Fibroblast of lung (primary cell): ENCODE measurements at regions not wholly inside any gene's neighbourhood (a gene's known extent, or its start where the extent isn't known, plus 50 kb on each side); places are given as distances from the start of the nearest gene placed in this dataset.
A peak's percentile ranks its signal among the peaks of the same experiment; 100 is the strongest.

Source experiments
- DNase-seq, 2 donors: peaks; one replicate each; pipeline versions ENCODE4 v3.0.0 to v3.0.0-alpha.2; 2010; ENCODE audit warnings: low read depth in 2 of 2
- H2AFZ ChIP-seq: 2 replicates; pipeline ENCODE4 v1.5.1; 2012; ENCODE audit warnings: low read length, control low read depth, inconsistent platforms
- H3K27ac ChIP-seq: 2 replicates; pipeline ENCODE4 v1.5.1; 2011; ENCODE audit warnings: low read length, control low read depth; ENCODE audit not compliant: insufficient read depth
- H3K27me3 ChIP-seq: 2 replicates; pipeline ENCODE4 v1.5.1; 2011; ENCODE audit warnings: mild to moderate bottlenecking, low read length; ENCODE audit not compliant: control insufficient read depth, insufficient read depth
- H3K36me3 ChIP-seq: 2 replicates; pipeline ENCODE4 v1.5.1; 2011; ENCODE audit warnings: low read length; ENCODE audit not compliant: control insufficient read depth, insufficient read depth
- H3K4me1 ChIP-seq: 2 replicates; pipeline ENCODE4 v1.5.1; 2011; ENCODE audit warnings: low read length; ENCODE audit not compliant: control insufficient read depth, insufficient read depth; ENCODE audit errors: extremely low read depth
- H3K4me2 ChIP-seq: 2 replicates; pipeline ENCODE4 v1.5.1; 2011; ENCODE audit warnings: low read length, control low read depth; ENCODE audit not compliant: insufficient read depth; ENCODE audit errors: extremely low read depth
- H3K4me3 ChIP-seq, 4 experiments: fragments of 200-600 bp in 1 of 4; sonication (generic) in 1 of 4; replicated peaks in 1 of 4; 2 replicates each; pipeline ENCODE4 v1.5.1; 2011 to 2016; ENCODE audit warnings: low read length in 4 of 4, low read depth in 3 of 4, mild to moderate bottlenecking in 3 of 4, control low read depth in 2 of 4, inconsistent platforms in 1 of 4, mixed read lengths in 1 of 4; ENCODE audit not compliant: insufficient read depth in 1 of 4; ENCODE audit errors: control extremely low read depth in 1 of 4
- H3K79me2 ChIP-seq: 2 replicates; pipeline ENCODE4 v1.5.1; 2012; ENCODE audit warnings: mild to moderate bottlenecking, low read length, inconsistent platforms; ENCODE audit not compliant: control insufficient read depth, insufficient read depth
- H3K9ac ChIP-seq: 2 replicates; pipeline ENCODE4 v1.5.1; 2011; ENCODE audit warnings: mild to moderate bottlenecking, low read length, control low read depth; ENCODE audit not compliant: insufficient read depth
- H3K9me3 ChIP-seq: 2 replicates; pipeline ENCODE4 v1.5.1; 2012; ENCODE audit warnings: low read depth, low read length; ENCODE audit not compliant: control insufficient read depth, insufficient read depth
- H4K20me1 ChIP-seq: 2 replicates; pipeline ENCODE4 v1.5.1; 2011; ENCODE audit warnings: low read length; ENCODE audit not compliant: control insufficient read depth, insufficient read depth; ENCODE audit errors: extremely low read depth
- CTCF ChIP-seq, 2 donors: IDR thresholded peaks in 1 of 2; conservative IDR thresholded peaks in 1 of 2; 1 replicate in 1 of 2; 2 replicates in 1 of 2; pipeline ENCODE4 v1.5.1; 2011 to 2012; ENCODE audit warnings: low read length in 2 of 2, control low read depth in 1 of 2, inconsistent platforms in 1 of 2, low read depth in 1 of 2, mild to moderate bottlenecking in 1 of 2
- EZH2 ChIP-seq: IDR thresholded peaks from 2 replicates; pipeline ENCODE4 v1.5.1; 2012; ENCODE audit warnings: low read length, control low read depth, mild to moderate bottlenecking; ENCODE audit errors: missing control alignments

DNA sequence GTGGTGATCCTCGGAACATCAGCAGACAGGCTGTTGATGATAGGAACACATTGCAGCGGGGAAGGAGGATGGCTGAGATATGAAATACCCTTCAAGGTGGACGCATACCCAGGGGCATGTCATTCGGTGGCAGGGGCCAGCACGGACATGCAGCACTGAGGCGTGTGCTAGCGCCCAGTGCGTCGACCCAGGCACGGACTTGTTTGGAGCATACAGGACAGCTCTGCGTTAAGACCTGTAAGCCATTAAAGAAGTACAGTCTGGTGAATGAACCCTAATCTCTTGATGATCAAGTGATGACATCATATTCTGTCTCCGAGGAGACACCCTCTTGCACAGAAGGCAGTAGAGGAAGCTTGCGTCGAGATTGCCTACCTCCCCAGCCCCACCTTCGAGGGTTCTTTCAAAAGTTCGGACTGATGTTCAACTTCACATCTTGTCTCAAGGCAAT lies 63.6 kb upstream of the KIF26B start:
- H3K9ac ChIP-seq: no peak overlapping the region
- no peaks in the 10 kb centered on the region for H3K27me3 ChIP-seq

GRCh38 chr1:245090491-245091090 lies 64.2 kb upstream of the KIF26B start:
- no peaks in the 10 kb centered on the region for H3K36me3 ChIP-seq
- no peak overlapping the region for H3K4me3 ChIP-seq
- no peaks in the 10 kb centered on the region for H4K20me1 ChIP-seq
- no peak overlapping the region for H3K27ac ChIP-seq
- DNase-seq: peak in 1 of 2 donors; percentile 62
- H2AFZ ChIP-seq: no peak overlapping the region
- H3K4me1 ChIP-seq: peaks cover 16% of the 10 kb centered on the region
- no peaks in the 10 kb centered on the region for H3K79me2 ChIP-seq
- no peak overlapping the region for H3K9ac ChIP-seq
- no peaks in the 10 kb centered on the region for H3K27me3 ChIP-seq
- no peaks in the 10 kb centered on the region for H3K9me3 ChIP-seq
- TF ChIP-seq EZH2 (no peak), CTCF (conservative IDR thresholded peaks at IDR 0.05 in 1 of 2, IDR thresholded peaks at IDR 0.05 in 1 of 2; ENCODE audit: low read depth in 1 of 2, low read length in 2 of 2) (no peak)
- no peak overlapping the region for H3K4me2 ChIP-seq

More for the DNA sequence above, 63.6 kb upstream of the KIF26B start:
- no peaks in the 10 kb centered on the region for H4K20me1 ChIP-seq
- H3K9me3 ChIP-seq: no peaks in the 10 kb centered on the region
- TF ChIP-seq CTCF (conservative IDR thresholded peaks at IDR 0.05 in 1 of 2, IDR thresholded peaks at IDR 0.05 in 1 of 2; ENCODE audit: low read depth in 1 of 2, low read length in 2 of 2) (no peak), EZH2 (no peak)
- peak overlapping the region; percentile 81 for H3K27ac ChIP-seq
- H3K4me1 ChIP-seq: peaks cover 10% of the 10 kb centered on the region
- H3K4me3 ChIP-seq: no peak overlapping the region
- peak; percentile 12 to 47 for DNase-seq
- no peak overlapping the region for H2AFZ ChIP-seq
- no peak overlapping the region for H3K4me2 ChIP-seq
- no peaks in the 10 kb centered on the region for H3K36me3 ChIP-seq
- no peaks in the 10 kb centered on the region for H3K79me2 ChIP-seq

DNA sequence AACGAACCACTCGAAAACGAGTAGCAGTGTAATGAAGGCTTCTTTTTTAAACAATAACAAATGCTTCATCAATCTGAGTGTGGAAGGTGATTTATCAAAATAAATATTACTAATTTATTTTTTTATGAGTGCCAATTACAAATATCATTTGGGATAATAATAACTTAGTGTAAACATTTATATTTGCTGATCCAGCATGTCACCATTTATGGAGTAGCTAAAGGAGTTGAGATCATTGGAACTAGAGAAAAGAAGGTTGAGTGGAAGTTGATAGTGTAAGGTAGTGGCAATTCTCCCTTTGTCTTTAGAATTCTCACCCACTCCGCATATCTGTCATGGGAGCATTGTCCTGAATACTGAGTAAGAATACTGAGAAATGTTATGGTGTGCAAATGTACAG lies 67.1 kb upstream of the KIF26B start:
- H3K36me3 ChIP-seq: no peaks in the 10 kb centered on the region
- no peaks in the 10 kb centered on the region for H3K9me3 ChIP-seq
- H3K9ac ChIP-seq: no peak overlapping the region
- no peak for TF ChIP-seq EZH2
- no peak for TF ChIP-seq CTCF (conservative IDR thresholded peaks at IDR 0.05 in 1 of 2, IDR thresholded peaks at IDR 0.05 in 1 of 2; ENCODE audit: low read depth in 1 of 2, low read length in 2 of 2)
- no peak overlapping the region for H2AFZ ChIP-seq
- no peak overlapping the region for H3K4me3 ChIP-seq
- DNase-seq: no peak
- H3K4me2 ChIP-seq: no peak overlapping the region
- H3K27me3 ChIP-seq: no peaks in the 10 kb centered on the region
- H3K4me1 ChIP-seq: peaks cover 22% of the 10 kb centered on the region
- H3K27ac ChIP-seq: no peak overlapping the region
- H3K79me2 ChIP-seq: no peaks in the 10 kb centered on the region
- H4K20me1 ChIP-seq: no peaks in the 10 kb centered on the region
